ENCODE measurements at regions not wholly inside any gene's neighbourhood (a gene's known extent, or its start where the extent isn't known, plus 50 kb on each side); places are given as distances from the start of the nearest gene placed in this dataset.

DNA sequence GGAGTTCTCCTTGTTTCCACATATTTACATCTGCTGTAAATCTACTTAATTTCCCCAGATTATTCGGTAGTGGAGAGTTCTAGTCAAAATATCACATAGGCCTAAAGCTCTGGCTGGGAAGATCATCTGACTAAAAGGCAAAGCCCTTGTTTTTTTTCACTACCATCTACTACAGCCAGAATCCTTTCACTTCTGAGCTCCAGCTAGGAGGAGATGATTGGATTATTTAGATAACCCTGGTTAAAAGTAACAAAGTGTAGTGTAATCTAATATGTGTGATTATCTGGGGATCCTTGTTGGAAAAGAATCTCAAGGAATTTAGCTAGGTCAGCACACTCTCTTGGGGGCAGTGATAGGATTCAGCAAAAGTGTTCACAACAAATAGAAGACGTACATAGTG lies 125.4 kb downstream of the DYRK2 start:
- H3K36me3 ChIP-seq (ENCODE audit: control insufficient read depth, insufficient read depth, low read length), result no peaks in the 10 kb centered on the region
- H3K27me3 ChIP-seq (replicated peaks; ENCODE audit: control insufficient read depth, insufficient read depth, low read length, poor library complexity, severe bottlenecking), result no peaks in the 10 kb centered on the region
- no peak overlapping the region for H3K4me3 ChIP-seq (ENCODE audit: insufficient read depth, low read depth, low read length, poor library complexity, severe bottlenecking)
- no peaks in the 10 kb centered on the region for H3K4me1 ChIP-seq (ENCODE audit: control insufficient read depth, insufficient read depth, low read length, poor library complexity, severe bottlenecking)
- no peak overlapping the region for H3K27ac ChIP-seq (ENCODE audit: insufficient read depth, low read length, poor library complexity, severe bottlenecking)
- no peak for DNase-seq
- no peaks in the 10 kb centered on the region for H3K9me3 ChIP-seq (ENCODE audit: control insufficient read depth, low read length)

DNA sequence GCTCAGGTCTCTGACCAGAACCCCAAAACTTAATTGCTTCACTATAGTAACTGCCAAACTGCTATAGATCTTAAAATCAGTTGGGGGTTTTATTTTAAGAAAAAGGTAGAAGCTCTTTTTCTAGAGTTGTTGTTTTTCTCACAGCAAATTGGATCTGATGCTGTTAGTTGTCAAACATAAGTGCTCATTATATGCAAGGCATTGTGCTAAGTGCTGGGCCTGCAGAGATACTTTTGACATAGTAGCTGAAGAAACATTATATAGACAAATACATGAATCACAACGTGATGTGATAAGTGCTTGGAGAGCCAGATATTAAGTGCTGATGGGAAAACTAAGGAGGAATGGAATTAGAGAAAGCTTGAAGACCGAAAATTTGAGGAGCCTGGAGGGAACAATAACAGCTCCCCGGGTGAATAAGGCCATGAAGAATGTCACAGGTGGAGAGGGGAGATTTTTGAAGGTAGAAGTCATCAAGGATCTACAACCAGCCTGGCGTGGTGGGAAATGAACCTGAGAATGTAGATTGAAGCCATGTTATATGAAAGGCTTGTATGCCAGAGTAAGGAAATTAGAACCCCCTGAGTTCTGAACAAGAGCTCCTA lies 126.5 kb downstream of the DYRK2 start:
- H3K27me3 ChIP-seq (replicated peaks; ENCODE audit: control insufficient read depth, insufficient read depth, low read length, poor library complexity, severe bottlenecking), result no peaks in the 10 kb centered on the region
- DNase-seq, result no peak
- H3K36me3 ChIP-seq (ENCODE audit: control insufficient read depth, insufficient read depth, low read length), result no peaks in the 10 kb centered on the region
- no peak overlapping the region for H3K4me3 ChIP-seq (ENCODE audit: insufficient read depth, low read depth, low read length, poor library complexity, severe bottlenecking)
- H3K9me3 ChIP-seq (ENCODE audit: control insufficient read depth, low read length), result no peaks in the 10 kb centered on the region
- no peaks in the 10 kb centered on the region for H3K4me1 ChIP-seq (ENCODE audit: control insufficient read depth, insufficient read depth, low read length, poor library complexity, severe bottlenecking)
- H3K27ac ChIP-seq (ENCODE audit: insufficient read depth, low read length, poor library complexity, severe bottlenecking), result no peak overlapping the region

DNA sequence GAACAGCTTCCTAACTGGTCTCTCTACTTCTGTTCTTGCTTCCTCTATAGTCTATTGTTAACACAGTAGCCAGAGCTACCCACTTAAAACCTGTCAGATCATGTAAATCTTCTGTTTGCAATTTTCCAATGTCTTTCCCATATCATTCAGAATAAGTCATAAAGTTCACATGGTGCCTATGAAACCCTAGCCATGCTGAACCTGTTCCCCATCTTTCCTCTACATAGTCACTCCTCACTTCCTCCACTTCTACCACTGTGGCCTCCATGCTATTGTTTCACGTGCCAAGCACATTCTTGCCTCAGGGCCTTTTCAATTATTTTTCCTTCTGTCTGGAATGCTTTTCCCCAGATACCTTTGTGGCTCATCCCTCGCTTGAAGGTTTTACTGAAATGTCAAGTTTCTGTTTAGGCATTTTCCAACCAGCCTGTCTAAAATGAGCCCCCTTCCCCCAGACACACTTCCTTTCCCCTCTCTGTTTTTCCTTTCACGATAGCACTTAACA lies 132.1 kb downstream of the DYRK2 start:
- Histone ChIP-seq H3K27me3 (replicated peaks; ENCODE audit: control insufficient read depth, insufficient read depth, low read length, poor library complexity, severe bottlenecking) (no peaks in the 10 kb centered on the region), H3K9me3 (ENCODE audit: control insufficient read depth, low read length) (no peaks in the 10 kb centered on the region), H3K4me1 (ENCODE audit: control insufficient read depth, insufficient read depth, low read length, poor library complexity, severe bottlenecking) (peaks cover 11% of the 10 kb centered on the region), H3K4me3 (ENCODE audit: insufficient read depth, low read depth, low read length, poor library complexity, severe bottlenecking) (no peak overlapping the region), H3K27ac (ENCODE audit: insufficient read depth, low read length, poor library complexity, severe bottlenecking) (no peak overlapping the region), H3K36me3 (ENCODE audit: control insufficient read depth, insufficient read depth, low read length) (no peaks in the 10 kb centered on the region)
- DNase-seq, result no peak

DNA sequence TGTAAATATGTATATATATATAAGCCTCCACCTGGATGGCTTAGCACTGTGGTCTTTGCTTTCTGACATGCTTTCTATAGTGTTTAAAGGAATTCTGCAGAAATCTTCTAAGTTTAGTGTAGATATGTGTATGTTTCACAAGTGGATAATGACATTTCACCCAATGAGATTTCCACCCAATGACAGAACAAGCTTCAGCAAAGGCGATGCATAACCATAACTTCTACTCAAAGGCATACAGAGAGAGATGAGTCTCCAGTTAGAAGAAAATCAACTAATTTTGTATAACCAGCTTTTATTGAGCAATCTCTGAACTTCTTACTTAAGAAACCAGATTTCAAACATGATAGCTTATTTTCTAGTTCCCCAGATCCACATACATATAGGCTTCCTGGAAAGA lies 134.0 kb downstream of the DYRK2 start:
- Histone ChIP-seq H3K36me3 (ENCODE audit: control insufficient read depth, insufficient read depth, low read length) (no peaks in the 10 kb centered on the region), H3K27me3 (replicated peaks; ENCODE audit: control insufficient read depth, insufficient read depth, low read length, poor library complexity, severe bottlenecking) (no peaks in the 10 kb centered on the region), H3K4me3 (ENCODE audit: insufficient read depth, low read depth, low read length, poor library complexity, severe bottlenecking) (no peak overlapping the region), H3K4me1 (ENCODE audit: control insufficient read depth, insufficient read depth, low read length, poor library complexity, severe bottlenecking) (peaks cover 11% of the 10 kb centered on the region), H3K27ac (ENCODE audit: insufficient read depth, low read length, poor library complexity, severe bottlenecking) (no peak overlapping the region), H3K9me3 (ENCODE audit: control insufficient read depth, low read length) (no peaks in the 10 kb centered on the region)
- no peak for DNase-seq

DNA sequence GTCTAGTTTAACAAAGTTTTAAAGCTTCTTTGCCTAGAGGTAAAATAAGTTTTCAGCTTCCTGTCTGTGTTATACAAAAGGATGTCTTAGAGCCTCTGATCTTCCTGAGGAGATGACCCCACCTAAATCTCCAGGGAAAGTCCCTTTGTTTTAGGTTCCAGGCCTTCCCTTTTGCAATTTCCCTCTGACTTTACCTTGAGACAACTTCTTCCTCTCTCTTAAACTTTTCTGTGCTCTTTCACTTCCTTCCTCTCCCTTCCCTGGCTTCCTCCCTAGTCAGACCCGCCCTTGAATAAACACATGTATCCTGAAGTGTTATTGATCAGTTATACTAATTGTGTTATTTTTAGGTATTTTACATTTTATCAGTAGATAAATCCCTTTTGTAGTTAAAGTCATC lies 134.8 kb downstream of the DYRK2 start:
- Histone ChIP-seq H3K36me3 (ENCODE audit: control insufficient read depth, insufficient read depth, low read length) (no peaks in the 10 kb centered on the region), H3K4me3 (ENCODE audit: insufficient read depth, low read depth, low read length, poor library complexity, severe bottlenecking) (no peak overlapping the region), H3K27me3 (replicated peaks; ENCODE audit: control insufficient read depth, insufficient read depth, low read length, poor library complexity, severe bottlenecking) (no peaks in the 10 kb centered on the region), H3K4me1 (ENCODE audit: control insufficient read depth, insufficient read depth, low read length, poor library complexity, severe bottlenecking) (peaks cover 11% of the 10 kb centered on the region), H3K27ac (ENCODE audit: insufficient read depth, low read length, poor library complexity, severe bottlenecking) (no peak overlapping the region), H3K9me3 (ENCODE audit: control insufficient read depth, low read length) (no peaks in the 10 kb centered on the region)
- DNase-seq, result no peak

DNA sequence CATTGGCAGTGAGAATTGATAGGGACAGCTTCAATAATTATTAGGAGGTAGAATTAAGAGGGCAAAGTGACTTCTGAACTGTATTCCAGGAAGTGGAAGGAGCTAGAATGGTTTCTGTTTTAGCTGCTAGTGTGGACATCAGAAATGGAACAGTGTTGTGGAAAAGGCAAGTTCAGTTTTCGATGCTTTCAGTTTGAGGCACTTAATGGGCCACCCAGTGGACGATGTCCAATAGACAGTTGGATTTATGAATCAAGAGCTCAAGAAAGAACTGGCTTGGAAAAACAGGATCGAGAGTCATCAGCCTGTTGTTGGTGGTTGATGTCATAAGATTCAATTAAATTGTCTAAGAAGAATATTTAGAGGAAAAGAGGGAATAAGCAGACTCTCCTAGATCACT lies 136.3 kb downstream of the DYRK2 start:
- Histone ChIP-seq H3K27ac (ENCODE audit: insufficient read depth, low read length, poor library complexity, severe bottlenecking) (no peak overlapping the region), H3K4me1 (ENCODE audit: control insufficient read depth, insufficient read depth, low read length, poor library complexity, severe bottlenecking) (peaks cover 11% of the 10 kb centered on the region), H3K9me3 (ENCODE audit: control insufficient read depth, low read length) (no peaks in the 10 kb centered on the region), H3K36me3 (ENCODE audit: control insufficient read depth, insufficient read depth, low read length) (no peaks in the 10 kb centered on the region), H3K4me3 (ENCODE audit: insufficient read depth, low read depth, low read length, poor library complexity, severe bottlenecking) (no peak overlapping the region), H3K27me3 (replicated peaks; ENCODE audit: control insufficient read depth, insufficient read depth, low read length, poor library complexity, severe bottlenecking) (no peaks in the 10 kb centered on the region)
- no peak for DNase-seq

DNA sequence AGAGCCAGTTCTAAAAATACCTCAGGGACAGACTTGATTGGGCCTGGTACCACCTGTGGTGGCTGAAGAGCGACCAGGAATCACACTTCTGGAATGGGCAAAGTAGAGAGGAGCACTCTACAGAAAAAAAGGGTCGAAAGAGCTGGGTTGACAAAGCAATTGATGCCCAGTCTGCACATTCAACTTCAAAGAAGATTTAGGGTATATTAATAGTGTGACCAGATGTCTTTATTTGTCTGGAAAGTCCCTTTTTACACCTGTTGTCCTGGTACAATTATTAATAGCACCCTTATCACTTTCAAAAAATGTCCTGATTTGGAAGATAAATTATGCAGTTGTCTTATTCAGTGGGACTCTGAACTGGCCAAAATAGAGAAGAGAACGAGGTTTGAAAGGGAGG lies 137.5 kb downstream of the DYRK2 start:
- Histone ChIP-seq H3K36me3 (ENCODE audit: control insufficient read depth, insufficient read depth, low read length) (no peaks in the 10 kb centered on the region), H3K27ac (ENCODE audit: insufficient read depth, low read length, poor library complexity, severe bottlenecking) (no peak overlapping the region), H3K9me3 (ENCODE audit: control insufficient read depth, low read length) (no peaks in the 10 kb centered on the region), H3K4me3 (ENCODE audit: insufficient read depth, low read depth, low read length, poor library complexity, severe bottlenecking) (no peak overlapping the region), H3K27me3 (replicated peaks; ENCODE audit: control insufficient read depth, insufficient read depth, low read length, poor library complexity, severe bottlenecking) (no peaks in the 10 kb centered on the region), H3K4me1 (ENCODE audit: control insufficient read depth, insufficient read depth, low read length, poor library complexity, severe bottlenecking) (peaks cover 11% of the 10 kb centered on the region)
- DNase-seq, result no peak

DNA sequence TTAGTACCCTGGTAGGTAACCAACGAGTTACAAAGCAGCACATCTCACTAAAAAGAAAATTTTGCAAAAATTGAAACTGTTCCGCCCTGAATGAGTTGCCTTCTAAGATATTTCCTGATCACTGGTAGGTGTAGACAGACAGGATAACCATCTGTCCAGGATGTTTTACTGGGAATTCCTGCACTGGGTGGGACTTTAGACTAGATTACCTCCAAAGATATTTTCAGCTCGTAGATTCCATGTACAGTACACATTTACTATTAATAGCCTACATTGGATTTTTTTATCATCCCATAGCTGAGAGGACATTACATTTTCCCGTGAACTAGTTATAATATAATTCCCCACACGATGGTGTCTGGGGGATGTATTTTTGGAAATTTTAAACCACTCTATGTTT lies 139.6 kb downstream of the DYRK2 start:
- H3K27me3 ChIP-seq (replicated peaks; ENCODE audit: control insufficient read depth, insufficient read depth, low read length, poor library complexity, severe bottlenecking), result no peaks in the 10 kb centered on the region
- no peak overlapping the region for H3K4me3 ChIP-seq (ENCODE audit: insufficient read depth, low read depth, low read length, poor library complexity, severe bottlenecking)
- H3K4me1 ChIP-seq (ENCODE audit: control insufficient read depth, insufficient read depth, low read length, poor library complexity, severe bottlenecking), result peaks cover 6% of the 10 kb centered on the region
- H3K9me3 ChIP-seq (ENCODE audit: control insufficient read depth, low read length), result no peaks in the 10 kb centered on the region
- H3K36me3 ChIP-seq (ENCODE audit: control insufficient read depth, insufficient read depth, low read length), result no peaks in the 10 kb centered on the region
- no peak for DNase-seq
- no peak overlapping the region for H3K27ac ChIP-seq (ENCODE audit: insufficient read depth, low read length, poor library complexity, severe bottlenecking)

DNA sequence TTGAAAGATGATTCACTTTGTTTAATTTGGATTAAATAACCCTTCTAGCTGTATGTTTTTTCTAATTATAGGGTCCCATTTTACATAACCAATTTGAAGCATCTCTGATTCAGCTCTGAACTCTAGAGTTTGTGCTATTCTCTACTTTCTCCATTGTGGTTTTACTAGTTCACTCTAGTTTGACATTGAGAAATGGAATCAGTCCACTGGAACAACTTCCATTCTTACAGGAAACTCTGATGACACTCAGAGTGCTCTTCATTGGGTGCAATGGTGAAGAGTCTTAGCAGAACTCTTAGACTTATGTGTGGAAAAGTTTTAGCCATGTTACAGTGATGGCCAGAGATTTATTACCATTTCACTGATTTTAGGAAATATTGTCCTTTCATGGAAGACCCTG lies 140.7 kb downstream of the DYRK2 start:
- H3K27me3 ChIP-seq (replicated peaks; ENCODE audit: control insufficient read depth, insufficient read depth, low read length, poor library complexity, severe bottlenecking), result no peaks in the 10 kb centered on the region
- H3K27ac ChIP-seq (ENCODE audit: insufficient read depth, low read length, poor library complexity, severe bottlenecking), result no peak overlapping the region
- H3K9me3 ChIP-seq (ENCODE audit: control insufficient read depth, low read length), result no peaks in the 10 kb centered on the region
- no peak overlapping the region for H3K4me3 ChIP-seq (ENCODE audit: insufficient read depth, low read depth, low read length, poor library complexity, severe bottlenecking)
- H3K4me1 ChIP-seq (ENCODE audit: control insufficient read depth, insufficient read depth, low read length, poor library complexity, severe bottlenecking), result no peaks in the 10 kb centered on the region
- H3K36me3 ChIP-seq (ENCODE audit: control insufficient read depth, insufficient read depth, low read length), result no peaks in the 10 kb centered on the region
- DNase-seq, result no peak

DNA sequence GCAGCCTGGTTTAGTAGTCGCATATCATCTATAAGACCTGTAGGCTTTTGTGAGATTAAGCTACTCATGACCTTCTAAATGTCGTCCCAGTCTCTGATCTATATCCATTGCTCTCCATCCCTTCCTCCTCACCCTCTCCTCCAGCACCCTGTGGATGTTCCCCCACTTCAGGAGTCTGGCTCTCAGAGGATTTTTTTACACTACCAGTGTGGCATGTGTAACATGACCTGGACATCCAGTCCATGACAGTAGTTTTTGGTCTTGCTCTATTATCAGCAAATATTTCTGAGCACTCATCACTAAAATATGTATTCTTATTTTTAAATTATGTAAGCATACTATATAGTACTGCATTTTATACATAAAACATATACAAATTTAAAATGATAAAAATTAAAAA lies 142.1 kb downstream of the DYRK2 start:
- no peaks in the 10 kb centered on the region for H3K36me3 ChIP-seq (ENCODE audit: control insufficient read depth, insufficient read depth, low read length)
- no peaks in the 10 kb centered on the region for H3K9me3 ChIP-seq (ENCODE audit: control insufficient read depth, low read length)
- H3K27me3 ChIP-seq (replicated peaks; ENCODE audit: control insufficient read depth, insufficient read depth, low read length, poor library complexity, severe bottlenecking), result no peaks in the 10 kb centered on the region
- H3K4me1 ChIP-seq (ENCODE audit: control insufficient read depth, insufficient read depth, low read length, poor library complexity, severe bottlenecking), result no peaks in the 10 kb centered on the region
- no peak overlapping the region for H3K27ac ChIP-seq (ENCODE audit: insufficient read depth, low read length, poor library complexity, severe bottlenecking)
- DNase-seq, result no peak
- H3K4me3 ChIP-seq (ENCODE audit: insufficient read depth, low read depth, low read length, poor library complexity, severe bottlenecking), result no peak overlapping the region

All from effector memory CD4-positive, alpha-beta T cell (primary cell).